NCI-H1417 (cell line): ENCODE measurements at regions not wholly inside any gene's neighbourhood (a gene's known extent, or its start where the extent isn't known, plus 50 kb on each side); places are given as distances from the start of the nearest gene placed in this dataset.
"Not testable (repeated sequence)": the region's sequence is repeated elsewhere in the genome, so short reads cannot be mapped to it uniquely, and the experiment has no call there.

Experiments
- DNase-seq, 3 experiments: peaks; one replicate each; lab custom pipeline; 2025; lab: John Stamatoyannopoulos, UW

DNA sequence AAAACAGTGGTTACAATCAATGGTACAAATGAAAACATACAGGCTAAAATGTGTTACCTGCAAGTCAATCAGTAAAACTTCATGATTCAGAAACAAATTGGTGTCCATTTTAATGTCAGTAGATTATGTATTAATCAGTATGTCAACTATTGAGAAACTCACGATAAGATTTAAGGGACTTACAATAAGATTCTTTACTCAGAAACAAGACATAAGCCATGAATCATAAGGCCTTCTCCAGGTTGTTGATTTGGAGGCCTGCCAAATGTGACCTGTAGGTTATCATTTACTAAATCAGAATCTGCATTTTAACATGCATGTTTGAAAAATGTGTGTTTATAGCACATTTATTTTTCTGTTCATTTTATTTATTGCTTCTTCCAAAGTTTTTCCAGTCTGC, 623.1 kb downstream of the CCDC85A start:
- no peak for DNase-seq

DNA sequence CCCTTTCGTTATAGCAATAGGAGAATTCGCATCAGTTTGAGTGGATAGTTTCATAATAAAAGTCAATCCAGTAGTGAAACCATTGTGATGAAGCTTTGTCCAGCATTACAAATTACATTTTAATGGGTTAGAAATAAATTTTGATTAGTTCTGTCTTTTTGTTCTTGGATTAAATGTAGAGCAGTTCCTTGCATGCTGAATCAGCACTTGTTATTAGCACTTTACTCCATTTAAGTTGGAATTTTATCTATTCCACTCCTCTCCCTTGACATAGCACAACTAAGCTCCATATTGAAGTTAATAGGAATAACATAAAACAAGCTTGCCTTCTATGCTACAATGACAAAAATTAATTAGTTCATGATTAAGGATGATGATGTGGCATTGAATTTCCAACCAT, 624.1 kb downstream of the CCDC85A start:
- no peak for DNase-seq

DNA sequence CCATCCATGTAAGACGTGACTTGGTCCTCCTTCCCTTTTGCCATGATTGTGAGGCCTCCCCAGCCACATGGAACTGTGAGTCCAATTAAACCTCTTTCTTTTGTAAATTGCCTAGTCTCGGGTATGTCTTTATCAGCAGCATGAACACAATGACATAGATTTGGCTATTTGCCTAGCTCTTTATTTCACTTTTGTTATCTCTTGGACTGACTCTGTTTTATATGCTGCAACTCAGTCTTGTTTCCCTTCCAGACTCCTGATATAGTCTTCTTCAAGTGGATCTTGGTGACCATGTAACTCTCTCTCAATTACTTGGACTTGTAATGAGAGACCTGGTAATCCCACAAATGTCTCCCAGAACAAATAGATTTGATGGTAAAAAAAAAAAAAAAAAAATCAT, 627.6 kb downstream of the CCDC85A start:
- DNase-seq: no peak

DNA sequence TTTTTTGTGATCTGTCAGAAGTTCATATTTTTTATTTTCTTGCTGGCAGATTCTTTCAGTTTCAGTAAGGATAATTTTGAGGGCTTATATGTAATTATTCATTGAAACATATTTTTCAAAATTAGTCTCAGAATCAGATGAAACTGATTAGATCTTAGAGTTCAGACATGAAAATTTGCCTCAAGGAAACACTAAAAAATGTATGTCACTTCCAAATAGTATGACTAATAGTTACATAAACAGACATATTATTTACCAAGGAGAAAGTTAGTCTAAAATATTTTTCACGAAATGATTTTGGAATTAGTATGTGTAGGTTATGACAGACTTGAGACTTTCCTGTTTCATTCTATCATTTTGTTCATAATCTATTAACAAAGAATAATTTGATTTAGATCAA, 628.6 kb downstream of the CCDC85A start:
- DNase-seq: no peak

DNA sequence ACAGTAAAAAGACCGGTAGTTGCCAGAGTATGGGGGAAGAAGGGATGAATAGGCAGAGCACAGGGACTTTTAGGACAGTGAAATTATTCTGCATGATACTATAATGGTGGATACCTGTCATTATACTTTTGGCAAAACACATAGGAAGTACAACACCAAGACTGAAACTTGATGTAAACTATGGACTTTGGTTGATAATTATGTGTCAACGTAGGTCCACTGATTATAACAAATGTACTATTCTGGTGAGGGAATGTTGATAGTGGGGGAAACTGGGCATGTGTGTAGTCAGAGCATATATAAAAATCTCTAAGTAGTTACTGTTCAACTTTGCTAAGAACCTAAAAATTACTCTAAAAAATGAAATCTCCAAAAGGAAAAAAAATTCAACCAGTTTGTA, 629.7 kb downstream of the CCDC85A start:
- no peak for DNase-seq

GRCh38 chr2:56816666-56817065, 632.9 kb downstream of the CCDC85A start:
- DNase-seq: no peak

- no peak for DNase-seq
Measured at GRCh38 chr2:56831780-56832179, 648.0 kb downstream of the CCDC85A start.

DNA sequence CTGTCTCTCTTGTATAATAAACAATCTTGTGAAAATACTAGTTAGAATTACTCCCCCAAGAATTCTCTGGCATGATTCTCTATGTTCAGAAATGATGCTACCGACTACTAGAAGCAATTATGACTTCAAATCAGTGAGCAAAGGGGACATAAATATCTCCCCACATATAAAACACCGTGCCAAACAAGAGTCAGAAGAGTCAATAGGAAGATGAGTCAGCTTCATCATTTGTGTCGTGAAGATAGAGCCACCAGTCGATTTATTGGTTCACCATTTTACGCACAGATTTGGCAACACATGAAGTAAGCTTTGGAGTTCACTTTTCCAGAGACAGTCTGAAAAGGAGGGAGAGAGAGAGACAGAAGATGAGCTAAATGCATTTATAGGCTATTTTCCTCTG, 650.9 kb downstream of the CCDC85A start:
- DNase-seq: no peak

DNA sequence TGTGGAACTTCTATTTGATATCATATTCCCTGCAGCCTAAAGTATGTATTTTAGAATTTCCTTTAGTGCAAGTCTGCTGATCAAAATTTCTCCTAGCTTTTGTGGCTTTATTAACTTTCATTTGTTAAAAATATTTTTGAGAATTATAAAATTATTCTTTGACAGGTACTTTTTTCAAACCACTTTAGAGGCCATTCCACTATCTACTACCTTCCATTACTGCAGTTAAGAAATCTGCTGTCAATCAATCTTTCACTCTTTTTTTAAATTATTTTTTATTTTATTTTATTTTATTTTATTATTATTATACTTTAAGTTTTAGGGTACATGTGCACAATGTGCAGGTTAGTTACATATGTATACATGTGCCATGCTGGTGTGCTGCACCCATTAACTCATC, 656.2 kb downstream of the CCDC85A start:
- DNase-seq: not testable (repeated sequence)

GRCh38 chr2:56860991-56861390, 677.2 kb downstream of the CCDC85A start:
- no peak for DNase-seq

DNA sequence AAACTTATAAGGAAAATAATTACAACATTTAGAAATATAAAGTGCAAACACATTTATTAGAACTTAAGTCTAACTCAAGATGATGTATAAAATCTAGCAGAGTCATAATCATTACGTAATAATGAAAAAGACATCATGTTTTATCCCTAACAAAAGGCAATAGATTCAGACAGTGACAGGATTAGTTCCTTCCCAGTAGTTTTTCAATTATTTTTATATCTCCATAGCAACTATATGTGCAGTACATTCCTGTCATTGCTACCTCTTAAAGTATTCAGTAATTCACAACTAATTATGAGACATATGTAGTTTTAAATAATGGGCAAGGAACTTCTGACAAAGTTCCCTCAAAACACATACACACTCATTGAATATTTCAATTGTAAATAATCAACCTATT, 687.9 kb downstream of the CCDC85A start:
- no peak for DNase-seq

DNA sequence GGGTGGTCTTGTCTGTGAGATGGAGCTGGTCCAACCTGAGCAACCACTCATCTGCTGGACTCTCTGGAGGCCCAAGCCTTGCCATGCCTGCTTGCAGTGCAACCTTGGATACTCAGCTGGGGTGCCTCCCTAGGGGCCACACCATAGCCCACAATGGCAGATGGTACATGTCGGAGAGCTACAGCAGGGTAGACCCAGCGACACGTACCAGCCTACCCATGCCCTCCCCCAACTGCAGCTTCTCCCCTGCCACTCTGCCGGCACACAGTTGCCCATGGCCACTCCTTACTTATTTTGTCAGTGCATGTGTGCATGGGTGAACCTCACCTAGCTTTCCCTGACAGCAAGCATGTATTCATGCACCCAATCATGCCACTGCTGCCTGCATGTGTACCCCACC, 690.9 kb downstream of the CCDC85A start:
- DNase-seq: no peak

DNA sequence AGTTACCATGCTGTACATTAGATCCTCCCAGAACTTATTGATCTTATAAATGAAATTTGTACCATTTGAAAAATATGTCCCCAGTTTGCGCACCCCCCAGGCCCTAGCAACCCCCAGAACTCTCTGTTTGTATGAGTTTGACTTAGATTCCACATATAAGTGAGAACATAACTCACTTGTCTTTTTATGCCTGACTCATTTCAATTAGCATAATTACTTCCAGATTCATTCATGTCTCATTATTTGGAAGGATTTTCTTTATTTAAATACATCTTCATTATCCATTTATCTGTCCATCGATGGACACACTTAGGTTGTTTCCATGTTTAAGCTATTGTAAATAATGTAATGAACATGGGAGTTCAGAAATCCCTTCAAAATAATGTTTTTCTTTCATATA, 705.9 kb downstream of the CCDC85A start:
- DNase-seq: no peak

DNA sequence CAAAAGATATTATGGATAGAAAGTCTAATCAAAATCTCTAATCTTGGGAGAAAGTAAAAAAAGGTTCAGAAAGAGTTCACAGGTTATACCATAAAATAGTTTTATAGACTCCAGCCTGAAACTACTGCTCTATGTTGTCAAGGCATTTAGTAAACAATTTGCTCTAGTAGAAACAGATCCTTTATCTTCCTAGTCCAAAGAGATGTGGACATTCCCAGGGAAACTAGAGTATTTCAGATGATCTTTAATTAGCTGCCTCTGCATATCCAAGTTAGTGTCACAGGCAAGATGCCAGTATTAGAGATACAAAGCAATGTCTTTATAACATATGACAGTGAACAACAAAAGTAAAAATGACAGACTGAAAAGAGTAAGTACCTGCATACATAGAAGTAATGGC, 708.6 kb downstream of the CCDC85A start:
- DNase-seq: no peak

DNA sequence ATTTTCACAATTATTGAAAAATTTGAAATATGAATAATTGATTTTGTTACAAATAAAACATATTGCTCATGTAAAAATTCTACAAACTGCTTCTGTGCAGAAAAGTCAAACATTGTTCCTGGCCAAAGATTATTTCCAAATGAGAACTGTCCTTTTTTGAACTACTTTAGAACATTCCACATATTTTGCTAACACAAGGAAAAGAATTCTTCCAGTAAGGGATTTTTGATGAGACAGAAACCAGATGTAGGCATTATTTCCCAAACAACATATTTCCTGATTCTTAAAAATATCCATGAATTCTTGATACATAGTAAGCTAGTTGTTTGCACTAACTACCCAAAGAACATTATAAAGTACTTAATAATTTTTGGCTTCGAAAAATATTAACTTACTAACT, 715.2 kb downstream of the CCDC85A start:
- DNase-seq: no peak

- DNase-seq: no peak
Measured at GRCh38 chr2:56912490-56912889, 728.7 kb downstream of the CCDC85A start.

- DNase-seq: no peak
Measured at GRCh38 chr2:56918790-56919189, 735.0 kb downstream of the CCDC85A start.

GRCh38 chr2:56933976-56934375, 750.2 kb downstream of the CCDC85A start:
- no peak for DNase-seq

GRCh38 chr2:56934866-56935265, 751.1 kb downstream of the CCDC85A start:
- DNase-seq: peak in 1 of 3 experiments; percentile 41

DNA sequence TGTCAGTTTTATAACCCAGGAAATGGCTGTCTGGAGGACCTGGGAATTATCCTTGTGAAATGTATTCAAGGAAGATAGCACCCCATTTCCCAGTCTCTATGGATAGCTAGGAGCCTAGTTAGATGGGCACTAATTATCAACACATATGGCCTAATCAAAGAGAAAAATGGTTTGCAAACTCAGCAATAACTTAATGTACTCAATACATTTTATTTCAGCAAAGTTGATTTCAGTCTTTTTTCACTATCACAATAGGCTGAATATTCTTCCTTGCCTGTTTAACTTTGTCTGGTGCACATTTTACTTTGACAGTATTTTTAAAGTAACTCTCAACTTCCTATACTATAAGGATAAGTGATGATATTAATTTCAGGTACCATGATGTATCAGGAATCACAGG, 756.3 kb downstream of the CCDC85A start:
- no peak for DNase-seq

DNA sequence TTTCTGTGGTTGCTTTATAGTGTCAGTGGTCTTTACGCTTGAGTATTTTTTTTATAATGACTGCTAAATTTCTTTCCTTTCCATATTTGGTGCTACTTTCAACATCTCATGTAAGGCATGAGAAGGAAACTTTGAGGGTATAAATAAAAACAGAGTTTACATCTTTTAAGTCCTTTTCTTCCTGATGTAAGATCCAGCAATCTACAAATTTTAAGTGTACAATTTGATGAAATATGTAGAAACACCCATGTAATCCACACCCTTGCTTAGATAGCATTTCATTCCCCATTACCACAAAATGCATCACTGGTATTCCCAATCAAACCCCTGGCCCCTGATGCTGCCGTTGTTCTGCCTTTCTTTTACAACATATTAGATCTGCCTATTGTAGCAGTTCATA, 769.1 kb downstream of the CCDC85A start:
- no peak for DNase-seq

DNA sequence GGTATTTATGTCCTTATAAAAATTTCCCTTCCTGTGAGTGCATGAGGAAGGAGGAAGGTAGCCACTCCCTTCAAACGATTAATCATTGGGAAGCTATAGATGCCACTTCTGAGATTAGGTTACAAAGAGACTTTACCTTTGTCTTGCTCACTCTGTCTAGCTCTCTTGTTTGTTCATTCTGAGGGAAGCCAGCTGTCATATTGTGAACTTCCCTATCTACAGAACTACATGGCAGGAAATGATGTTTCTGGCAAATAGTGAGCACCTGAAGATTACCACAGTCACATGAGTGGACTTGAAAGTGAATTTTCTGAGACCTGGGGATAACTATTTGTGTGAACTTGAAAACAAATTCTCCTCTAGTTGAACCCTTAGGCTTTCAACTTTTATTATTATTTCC, 776.8 kb downstream of the CCDC85A start:
- peak in 2 of 3 experiments; percentile 18 to 63 for DNase-seq

DNA sequence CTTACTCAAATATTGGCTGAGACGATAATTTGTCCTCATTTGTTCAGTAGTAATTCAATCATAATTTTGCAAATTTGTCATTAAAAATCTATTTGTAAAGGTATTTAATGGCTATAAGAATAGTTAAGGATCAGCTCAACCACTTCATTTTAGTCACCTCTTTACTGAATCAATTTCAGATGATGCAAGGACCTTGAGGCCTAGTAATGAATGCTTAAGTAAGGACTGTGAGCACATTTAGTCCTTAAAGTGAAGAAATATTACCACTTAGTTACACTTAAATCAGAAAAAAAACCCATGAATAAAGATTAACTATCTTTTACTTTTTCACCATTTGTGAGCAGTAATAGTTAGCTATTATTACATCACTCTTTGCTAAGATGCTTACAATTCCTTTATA, 778.9 kb downstream of the CCDC85A start:
- DNase-seq: no peak

DNA sequence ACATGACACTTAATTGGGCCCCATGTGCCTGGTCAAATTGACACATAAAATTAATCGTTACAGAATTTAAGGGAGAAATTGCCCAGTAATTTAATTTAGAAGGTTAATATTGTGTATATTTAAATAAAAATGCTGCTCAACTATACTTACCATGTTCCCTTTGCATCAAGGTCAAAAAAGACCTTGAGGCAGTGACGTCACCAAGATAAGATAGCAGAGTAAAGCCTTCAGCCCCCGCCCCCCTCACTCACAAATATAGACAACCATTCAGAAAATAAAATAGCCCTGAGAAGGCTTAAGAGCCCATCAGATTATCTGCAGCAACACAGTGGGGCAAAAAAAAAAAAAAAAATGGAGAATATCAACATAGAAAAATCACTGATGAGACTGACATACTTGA, 785.7 kb downstream of the CCDC85A start:
- no peak for DNase-seq

DNA sequence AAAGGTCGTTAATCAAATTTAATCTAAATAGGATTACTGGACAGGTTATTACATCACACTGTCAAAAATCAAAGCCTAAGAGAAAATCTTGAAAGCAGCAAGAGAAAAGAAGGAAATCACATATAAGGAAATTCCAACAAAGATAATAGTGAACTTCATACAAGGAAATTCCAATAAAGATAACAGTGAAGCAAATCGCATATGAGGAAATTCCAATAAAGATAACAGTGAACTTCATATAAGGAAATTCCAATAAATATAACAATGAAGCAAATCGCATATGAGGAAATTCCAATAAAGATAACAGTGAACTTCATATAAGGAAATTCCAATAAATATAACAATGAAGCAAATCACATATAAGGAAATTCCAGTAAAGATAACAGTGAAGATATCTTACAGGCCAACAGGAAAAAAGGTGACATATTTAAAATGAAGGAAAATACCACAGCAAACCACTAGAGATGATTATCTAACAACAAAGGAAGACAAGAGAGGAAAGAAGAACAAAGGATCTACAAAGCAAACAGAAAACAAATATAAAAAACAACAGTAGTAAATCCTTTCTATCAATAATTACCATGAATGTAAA, 787.7 kb downstream of the CCDC85A start:
- no peak for DNase-seq
